ENCODE measurements at regions not wholly inside any gene's neighbourhood (a gene's known extent, or its start where the extent isn't known, plus 50 kb on each side); places are given as distances from the start of the nearest gene placed in this dataset.

- no peaks in the 10 kb centered on the region for H3K4me1 ChIP-seq
- no peak for TF ChIP-seq POLR2AphosphoS5 (IDR thresholded peaks at IDR 0.05)
- no peak for TF ChIP-seq POLR2A (IDR thresholded peaks at IDR 0.05)
- TF ChIP-seq EP300 (IDR thresholded peaks at IDR 0.05), result no peak
- TF ChIP-seq CTCF (IDR thresholded peaks at IDR 0.05), result no peak
- no peaks in the 10 kb centered on the region for H3K36me3 ChIP-seq
- H3K27me3 ChIP-seq, result no peaks in the 10 kb centered on the region
- no peaks in the 10 kb centered on the region for H3K9me3 ChIP-seq
- H3K27ac ChIP-seq, result no peak overlapping the region
- ATAC-seq (ENCODE audit: low FRiP score in 2 of 2) (no peak), DNase-seq (no peak)
- WGBS, 2 donors, result 75 to 77% methylated on average over 4 to 5 of the region's 5 CpGs
- H3K4me3 ChIP-seq, result no peak overlapping the region
Measured at GRCh38 chr3:135800071-135800549, 165.4 kb upstream of the PPP2R3A start.

GRCh38 chr3:135801018-135801417, 164.5 kb upstream of the PPP2R3A start:
- Histone ChIP-seq H3K27ac (no peak overlapping the region), H3K9me3 (no peaks in the 10 kb centered on the region), H3K4me1 (no peaks in the 10 kb centered on the region), H3K27me3 (no peaks in the 10 kb centered on the region), H3K4me3 (no peak overlapping the region), H3K36me3 (no peaks in the 10 kb centered on the region)
- DNase-seq (no peak), ATAC-seq (ENCODE audit: low FRiP score in 2 of 2) (no peak)
- TF ChIP-seq POLR2AphosphoS5 (IDR thresholded peaks at IDR 0.05) (no peak), CTCF (IDR thresholded peaks at IDR 0.05) (no peak), POLR2A (IDR thresholded peaks at IDR 0.05) (no peak), EP300 (IDR thresholded peaks at IDR 0.05) (no peak)
- WGBS, 2 donors, result 67 to 81% methylated on average over 3 of the region's 3 CpGs

- TF ChIP-seq POLR2AphosphoS5 (IDR thresholded peaks at IDR 0.05) (no peak), EP300 (IDR thresholded peaks at IDR 0.05) (no peak)
- no peak overlapping the region for H3K27ac ChIP-seq
- DNase-seq, result no peak
Measured at GRCh38 chr3:135802171-135802570, 163.4 kb upstream of the PPP2R3A start.

GRCh38 chr3:135803028-135803692, 162.4 kb upstream of the PPP2R3A start:
- TF ChIP-seq POLR2AphosphoS5 (IDR thresholded peaks at IDR 0.05) (no peak), CTCF (IDR thresholded peaks at IDR 0.05) (no peak)
- ATAC-seq (ENCODE audit: low FRiP score in 2 of 2), result no peak
- DNase-seq, result no peak

More at GRCh38 chr3:135802171-135802570, 163.4 kb upstream of the PPP2R3A start:
- ATAC-seq (ENCODE audit: low FRiP score in 2 of 2), result no peak
- Histone ChIP-seq H3K9me3 (no peaks in the 10 kb centered on the region), H3K4me3 (no peak overlapping the region), H3K27me3 (no peaks in the 10 kb centered on the region), H3K4me1 (no peaks in the 10 kb centered on the region), H3K36me3 (no peaks in the 10 kb centered on the region)
- WGBS, 2 donors, result 85% methylated on average over 10 of the region's 10 CpGs

GRCh38 chr3:135805752-135806151, 159.8 kb upstream of the PPP2R3A start:
- no peaks in the 10 kb centered on the region for H3K4me1 ChIP-seq
- no peaks in the 10 kb centered on the region for H3K27me3 ChIP-seq
- no peaks in the 10 kb centered on the region for H3K36me3 ChIP-seq
- no peak for TF ChIP-seq CTCF (IDR thresholded peaks at IDR 0.05)
- no peak for TF ChIP-seq POLR2AphosphoS5 (IDR thresholded peaks at IDR 0.05)
- no peak for TF ChIP-seq EP300 (IDR thresholded peaks at IDR 0.05)
- TF ChIP-seq POLR2A (IDR thresholded peaks at IDR 0.05), result no peak
- H3K4me3 ChIP-seq, result no peak overlapping the region
- no peaks in the 10 kb centered on the region for H3K9me3 ChIP-seq
- no peak for ATAC-seq (ENCODE audit: low FRiP score in 2 of 2)
- H3K27ac ChIP-seq, result no peak overlapping the region
- DNase-seq, result no peak
- WGBS, 2 donors, result 78 to 81% methylated on average over 2 to 3 of the region's 3 CpGs

More at GRCh38 chr3:135803028-135803692, 162.4 kb upstream of the PPP2R3A start:
- Histone ChIP-seq H3K9me3 (no peaks in the 10 kb centered on the region), H3K4me3 (no peak overlapping the region), H3K4me1 (no peaks in the 10 kb centered on the region), H3K27ac (no peak overlapping the region), H3K27me3 (no peaks in the 10 kb centered on the region), H3K36me3 (no peaks in the 10 kb centered on the region)
- 73% methylated on average over 9 to 10 of the region's 10 CpGs for WGBS, 2 donors
